Endodermal cell (in vitro differentiated cells): ENCODE measurements at regions not wholly inside any gene's neighbourhood (a gene's known extent, or its start where the extent isn't known, plus 50 kb on each side); places are given as distances from the start of the nearest gene placed in this dataset.

Experiments
- DNase-seq: peaks from one replicate; pipeline ENCODE4 v3.0.0-alpha.2; 2017
- H3K27ac ChIP-seq: 2 replicates; pipeline ENCODE4 v1.5.1; 2013; ENCODE audit warnings: mild to moderate bottlenecking, low read depth, low read length, moderate library complexity
- H3K27me3 ChIP-seq: 2 replicates; pipeline ENCODE4 v1.6.1; 2013; ENCODE audit warnings: mild to moderate bottlenecking, low read length, moderate library complexity; ENCODE audit not compliant: insufficient read depth, control insufficient read depth, poor library complexity, severe bottlenecking
- H3K36me3 ChIP-seq: 2 replicates; pipeline ENCODE4 v1.7.0; 2013; ENCODE audit warnings: mild to moderate bottlenecking, low read length, moderate library complexity; ENCODE audit not compliant: control insufficient read depth, insufficient read depth
- H3K4me1 ChIP-seq: one replicate; pipeline ENCODE4 v1.7.0; 2013; ENCODE audit warnings: low read length; ENCODE audit not compliant: control insufficient read depth, insufficient read depth
- H3K4me3 ChIP-seq: 2 replicates; pipeline ENCODE4 v1.5.1; 2013; ENCODE audit warnings: mild to moderate bottlenecking, low read length, moderate library complexity
- H3K9ac ChIP-seq: 2 replicates; pipeline ENCODE4 v1.6.1; 2013; ENCODE audit warnings: mild to moderate bottlenecking, low read length, moderate library complexity; ENCODE audit not compliant: poor library complexity, severe bottlenecking; ENCODE audit errors: extremely low read depth
- H3K9me3 ChIP-seq: 2 replicates; pipeline ENCODE4 v1.6.1; 2013; ENCODE audit warnings: mild to moderate bottlenecking, low read length, moderate library complexity; ENCODE audit not compliant: control insufficient read depth
- H3K27ac Mint-ChIP-seq: 2 replicates; pipeline ENCODE4 v1.8.0; 2020; ENCODE audit warnings: mixed read lengths
- H3K27me3 Mint-ChIP-seq: 2 replicates; pipeline ENCODE4 v1.8.0; 2021; ENCODE audit warnings: mild to moderate bottlenecking, mixed read lengths; ENCODE audit not compliant: insufficient read depth
- H3K36me3 Mint-ChIP-seq: 2 replicates; pipeline ENCODE4 v1.8.0; 2020; ENCODE audit warnings: low read depth, mixed read lengths
- H3K4me1 Mint-ChIP-seq: 2 replicates; pipeline ENCODE4 v1.8.0; 2020; ENCODE audit warnings: mixed read lengths
- H3K4me3 Mint-ChIP-seq: 2 replicates; pipeline ENCODE4 v1.8.0; 2020; ENCODE audit warnings: mild to moderate bottlenecking, moderate library complexity, mixed read lengths
- H3K9me3 Mint-ChIP-seq: 2 replicates; pipeline ENCODE4 v1.8.0; 2020; ENCODE audit warnings: mild to moderate bottlenecking, mixed read lengths
- CTCF ChIP-seq: fragments of 200-600 bp; sonication (generic); conservative IDR thresholded peaks from 2 replicates; pipeline ENCODE4 v1.5.0; 2021; ENCODE audit warnings: antibody characterized with exemption, mild to moderate bottlenecking
- WGBS, 2 experiments: methylation state at CpG; one replicate each; pipeline versions ENCODE4 v1.1.5 to v1.1.7; 2013; ENCODE audit warnings: missing lambda C conversion rate in 2 of 2, mixed read lengths in 1 of 2; ENCODE audit not compliant: insufficient coverage in 1 of 2, insufficient read length in 1 of 2; 5-methylcytosine and 5-hydroxymethylcytosine counted together

GRCh38 chr4:7130621-7131211 lies 61.6 kb upstream of the SORCS2 start:
- Mint-ChIP-seq H3K9me3 (peaks cover 6% of the 10 kb centered on the region), H3K4me3 (no peak overlapping the region), H3K36me3 (no peaks in the 10 kb centered on the region), H3K4me1 (peaks cover under 1% of the 10 kb centered on the region), H3K27ac (no peak overlapping the region), H3K27me3 (peaks cover 3% of the 10 kb centered on the region)
- no peaks in the 10 kb centered on the region for H3K27me3 ChIP-seq
- H3K4me1 ChIP-seq = no peaks in the 10 kb centered on the region
- TF ChIP-seq CTCF = no peak
- no peak overlapping the region for H3K27ac ChIP-seq
- no peak for DNase-seq
- no peak overlapping the region for H3K9ac ChIP-seq
- H3K9me3 ChIP-seq = no peaks in the 10 kb centered on the region
- WGBS, 2 experiments = 81 to 89% methylated on average over 4 to 5 of the region's 5 CpGs
- H3K36me3 ChIP-seq = no peaks in the 10 kb centered on the region
- no peak overlapping the region for H3K4me3 ChIP-seq

- Mint-ChIP-seq H3K27me3 (peaks cover 3% of the 10 kb centered on the region), H3K27ac (no peak overlapping the region), H3K4me3 (no peak overlapping the region), H3K9me3 (peaks cover 6% of the 10 kb centered on the region), H3K4me1 (no peaks in the 10 kb centered on the region), H3K36me3 (no peaks in the 10 kb centered on the region)
- H3K36me3 ChIP-seq = no peaks in the 10 kb centered on the region
- no peaks in the 10 kb centered on the region for H3K4me1 ChIP-seq
- no peak overlapping the region for H3K27ac ChIP-seq
- no peak overlapping the region for H3K9ac ChIP-seq
- no peak overlapping the region for H3K4me3 ChIP-seq
- 90 to 91% methylated on average over 12 to 28 of the region's 28 CpGs for WGBS, 2 experiments
- H3K27me3 ChIP-seq = no peaks in the 10 kb centered on the region
- no peak for TF ChIP-seq CTCF
- H3K9me3 ChIP-seq = no peaks in the 10 kb centered on the region
- no peak for DNase-seq
Measured at GRCh38 chr4:7129871-7130620, 62.2 kb upstream of the GRPEL1 start.

GRCh38 chr4:7128644-7129043 lies 60.8 kb upstream of the GRPEL1 start:
- 92 to 97% methylated on average over 5 to 12 of the region's 12 CpGs for WGBS, 2 experiments
- Histone ChIP-seq H3K27me3 (no peaks in the 10 kb centered on the region), H3K36me3 (no peaks in the 10 kb centered on the region), H3K4me3 (no peak overlapping the region), H3K9ac (no peak overlapping the region), H3K9me3 (no peaks in the 10 kb centered on the region), H3K4me1 (no peaks in the 10 kb centered on the region), H3K27ac (no peak overlapping the region)
- no peak overlapping the region for H3K4me3 Mint-ChIP-seq
- TF ChIP-seq CTCF = no peak
- DNase-seq = no peak
- H3K27ac Mint-ChIP-seq = no peak overlapping the region
- peaks cover 6% of the 10 kb centered on the region for H3K9me3 Mint-ChIP-seq
- peaks cover 3% of the 10 kb centered on the region for H3K27me3 Mint-ChIP-seq
- no peaks in the 10 kb centered on the region for H3K4me1 Mint-ChIP-seq
- no peaks in the 10 kb centered on the region for H3K36me3 Mint-ChIP-seq
